HG02759 (cell line): ENCODE measurements at regions not wholly inside any gene's neighbourhood (a gene's known extent, or its start where the extent isn't known, plus 50 kb on each side); places are given as distances from the start of the nearest gene placed in this dataset.

Source experiments
- ATAC-seq: cut with Tn5 transposase; IDR thresholded peaks from one replicate; pipeline ENCODE4 v1.9.1; 2021; ENCODE audit warnings: mild to moderate bottlenecking, moderate library complexity; ENCODE audit not compliant: unreplicated experiment

DNA sequence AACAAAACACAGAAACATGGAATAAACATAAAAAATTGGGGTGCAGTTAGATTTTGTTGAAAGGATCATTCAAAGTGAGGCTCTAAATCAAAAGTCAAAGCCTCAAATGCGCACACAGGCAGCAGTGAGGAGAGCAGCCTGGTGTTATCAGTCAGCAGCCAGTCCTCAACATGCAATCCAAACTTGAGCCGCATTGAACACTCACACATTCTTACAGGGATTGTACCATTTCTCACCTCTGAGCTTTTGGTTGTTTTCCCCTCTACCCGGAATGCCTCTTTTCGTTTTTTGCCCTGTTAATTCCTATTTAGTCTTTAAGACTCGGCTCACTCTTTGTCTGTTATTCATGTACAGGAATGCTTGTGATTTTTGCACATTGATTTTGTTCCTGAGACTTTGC is 81.1 kb upstream of the PUM3 start:
- no peak for ATAC-seq

DNA sequence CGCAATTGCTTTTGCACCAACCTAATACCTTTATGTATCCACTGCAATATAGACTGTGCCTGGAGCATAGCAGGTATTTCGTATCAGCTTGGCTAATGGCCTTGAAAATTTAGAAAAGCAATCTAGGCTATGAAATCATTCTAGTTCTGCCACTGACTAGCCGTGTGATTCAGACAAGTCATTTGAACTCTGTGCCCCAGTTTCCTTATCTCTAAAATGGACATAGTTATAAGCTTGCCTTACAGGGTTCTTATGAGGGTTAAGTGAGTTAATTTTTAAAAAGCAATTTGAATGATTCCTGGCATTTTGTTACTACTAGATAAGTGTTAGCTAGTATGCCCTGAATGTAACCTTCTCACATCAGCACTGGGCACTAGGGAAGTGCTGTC is 80.5 kb upstream of the PUM3 start:
- ATAC-seq: no peak

DNA sequence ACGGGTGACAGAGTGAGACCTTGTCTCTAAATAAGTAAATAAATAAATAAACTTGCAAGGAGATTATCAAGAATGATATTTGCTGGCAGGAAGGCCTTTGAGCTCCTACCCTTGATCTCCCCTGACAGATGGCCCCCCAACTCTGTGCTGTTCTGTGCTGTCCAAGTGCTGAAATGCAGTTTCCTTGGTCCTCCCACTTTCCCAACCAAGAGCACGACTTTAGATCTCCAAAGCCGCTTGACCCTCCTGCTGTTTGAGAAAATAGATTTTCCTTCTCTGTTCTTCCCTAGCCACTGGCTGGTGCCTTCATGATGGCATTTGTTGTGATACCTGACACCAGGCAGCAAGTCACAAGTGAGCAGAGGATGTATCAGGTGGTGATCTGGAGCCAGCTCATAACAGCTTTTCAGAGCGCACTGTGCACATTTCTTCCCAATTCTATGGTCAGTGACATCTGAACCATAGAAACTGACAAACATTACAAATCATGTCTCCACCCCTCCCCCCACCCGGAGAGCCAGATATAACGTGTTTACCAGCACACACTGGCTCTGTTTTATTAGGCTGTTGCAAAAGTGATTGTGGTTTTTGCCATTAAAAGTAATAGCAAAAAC is 80.0 kb upstream of the PUM3 start:
- no peak for ATAC-seq

DNA sequence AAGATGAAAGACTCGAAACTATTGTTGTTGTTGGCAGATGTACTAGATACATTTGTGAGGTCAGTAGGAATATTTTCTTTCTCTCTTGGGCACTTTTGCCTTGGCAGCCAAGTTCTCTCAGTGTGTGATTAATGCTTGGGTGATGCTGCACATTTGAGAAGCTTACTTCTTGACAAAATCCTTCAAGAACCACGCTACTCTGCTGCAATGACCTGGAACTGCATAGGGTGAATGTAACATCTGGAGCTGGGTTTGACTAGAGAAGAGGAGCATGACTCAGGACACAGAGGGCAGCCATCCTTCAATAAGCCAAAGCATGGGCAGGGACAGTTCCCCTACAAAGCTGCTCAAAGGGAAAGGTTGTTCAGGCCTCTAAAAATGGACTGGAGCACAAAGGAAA is 75.5 kb upstream of the PUM3 start:
- ATAC-seq: no peak

DNA sequence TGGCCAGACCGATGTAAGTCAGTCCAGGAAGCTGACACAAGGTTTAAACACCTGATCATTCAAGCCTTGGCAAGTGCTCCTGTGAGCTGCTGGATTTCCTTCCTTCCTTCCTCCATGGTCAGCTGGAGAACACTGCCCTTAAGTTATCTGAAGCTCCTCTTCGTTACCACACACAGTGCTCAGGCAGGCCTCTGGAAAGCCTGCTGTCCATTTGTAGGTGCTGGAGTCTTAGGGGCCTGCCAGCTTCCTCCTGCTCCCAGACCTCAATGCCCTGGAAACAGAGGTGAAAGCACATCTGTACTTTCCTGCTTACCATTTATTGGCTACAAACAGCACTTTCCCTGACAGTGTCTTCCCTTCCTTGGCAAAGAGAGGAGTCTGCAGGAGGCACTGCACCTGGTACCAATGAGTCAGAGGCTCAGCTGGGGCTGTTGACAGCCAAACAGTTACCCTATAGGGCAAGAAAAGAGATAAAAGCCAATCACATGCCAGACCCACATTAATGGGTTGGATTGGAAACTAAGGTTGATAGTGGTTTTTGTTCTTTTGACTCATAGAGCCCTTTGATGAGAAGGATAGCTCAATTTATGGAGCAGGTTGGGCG is 72.6 kb upstream of the PUM3 start:
- ATAC-seq: no peak

GRCh38 chr9:2913026-2913425 is 69.1 kb upstream of the PUM3 start:
- no peak for ATAC-seq

DNA sequence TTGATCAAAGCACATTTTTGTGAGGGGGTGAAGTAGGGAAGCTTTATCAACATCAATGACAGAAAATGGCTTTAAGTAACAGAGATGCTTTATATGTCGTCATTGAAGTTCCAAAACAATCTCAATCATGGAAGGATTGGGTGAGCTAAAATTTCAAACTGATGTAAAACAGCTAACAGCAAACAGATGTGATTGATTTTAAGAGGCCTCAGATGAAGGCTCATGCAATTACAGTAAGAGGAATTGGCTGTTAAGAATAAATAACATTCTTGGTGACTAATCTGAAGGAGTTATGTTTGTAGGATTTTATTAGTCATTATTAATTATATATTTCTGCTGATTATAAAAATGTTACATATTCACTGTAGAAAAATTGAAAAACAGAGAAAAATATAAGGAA is 63.5 kb upstream of the PUM3 start:
- ATAC-seq: no peak

DNA sequence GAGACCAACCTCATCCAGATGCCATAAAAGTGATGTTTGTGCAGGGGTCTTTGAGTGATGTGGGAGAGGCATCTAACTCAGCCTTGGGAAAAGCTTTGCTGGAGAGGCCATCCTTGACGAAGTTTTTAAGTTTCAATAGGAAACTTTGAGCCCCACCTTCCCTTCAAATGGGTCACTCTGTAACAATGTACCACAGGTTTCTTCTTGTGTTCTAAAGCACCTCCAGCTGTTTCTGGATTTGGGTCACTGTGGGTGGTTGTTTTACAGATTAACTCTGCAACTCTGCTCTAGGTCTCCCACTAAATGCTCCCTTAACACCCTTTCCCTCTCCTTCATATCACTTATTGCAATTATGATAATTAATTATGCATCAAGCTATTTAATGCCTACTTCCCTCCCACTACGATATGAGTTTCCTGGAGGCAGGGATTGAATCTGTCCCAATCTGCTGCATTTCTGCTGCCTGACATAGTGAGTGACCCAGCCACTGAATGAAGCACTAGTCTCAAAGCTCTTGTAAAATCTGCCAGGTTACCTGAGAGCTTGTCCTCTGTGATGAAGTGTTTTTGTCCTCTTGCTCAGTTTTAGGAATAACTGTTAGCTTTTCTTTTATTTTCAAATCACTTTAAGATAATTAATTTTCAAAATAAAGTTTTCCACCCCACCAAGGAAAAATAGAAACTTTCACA is 60.5 kb upstream of the PUM3 start:
- no peak for ATAC-seq
